ENCODE measurements at regions not wholly inside any gene's neighbourhood (a gene's known extent, or its start where the extent isn't known, plus 50 kb on each side); places are given as distances from the start of the nearest gene placed in this dataset.

DNA sequence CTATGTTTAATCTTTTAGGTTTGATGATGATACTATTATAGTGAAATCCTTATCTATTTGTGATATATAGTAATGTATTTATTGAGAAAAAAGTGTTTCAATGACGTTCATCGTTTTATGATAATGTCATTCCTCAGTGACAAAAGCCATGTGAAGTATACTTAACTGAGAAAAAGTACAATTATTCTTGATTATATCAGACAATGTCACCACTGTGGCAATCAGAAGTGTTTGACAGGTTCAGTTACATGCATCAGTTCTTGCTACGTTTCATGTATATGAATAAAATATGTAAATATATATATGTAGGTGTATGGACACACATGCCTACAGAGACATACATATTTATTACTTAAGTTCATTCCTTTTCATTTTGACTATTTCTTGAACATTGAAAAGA is 341.5 kb upstream of the CDH10 start:
- TF ChIP-seq, protein P1, sequence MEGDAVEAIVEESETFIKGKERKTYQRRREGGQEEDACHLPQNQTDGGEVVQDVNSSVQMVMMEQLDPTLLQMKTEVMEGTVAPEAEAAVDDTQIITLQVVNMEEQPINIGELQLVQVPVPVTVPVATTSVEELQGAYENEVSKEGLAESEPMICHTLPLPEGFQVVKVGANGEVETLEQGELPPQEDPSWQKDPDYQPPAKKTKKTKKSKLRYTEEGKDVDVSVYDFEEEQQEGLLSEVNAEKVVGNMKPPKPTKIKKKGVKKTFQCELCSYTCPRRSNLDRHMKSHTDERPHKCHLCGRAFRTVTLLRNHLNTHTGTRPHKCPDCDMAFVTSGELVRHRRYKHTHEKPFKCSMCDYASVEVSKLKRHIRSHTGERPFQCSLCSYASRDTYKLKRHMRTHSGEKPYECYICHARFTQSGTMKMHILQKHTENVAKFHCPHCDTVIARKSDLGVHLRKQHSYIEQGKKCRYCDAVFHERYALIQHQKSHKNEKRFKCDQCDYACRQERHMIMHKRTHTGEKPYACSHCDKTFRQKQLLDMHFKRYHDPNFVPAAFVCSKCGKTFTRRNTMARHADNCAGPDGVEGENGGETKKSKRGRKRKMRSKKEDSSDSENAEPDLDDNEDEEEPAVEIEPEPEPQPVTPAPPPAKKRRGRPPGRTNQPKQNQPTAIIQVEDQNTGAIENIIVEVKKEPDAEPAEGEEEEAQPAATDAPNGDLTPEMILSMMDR (conservative IDR thresholded peaks at IDR 0.05; ENCODE audit: low read depth, low read length): no peak
- no peak for TF ChIP-seq EZH2 (IDR thresholded peaks at IDR 0.05; ENCODE audit: low read length, unreplicated experiment)
